Fibroblast of pulmonary artery (primary cell): ENCODE measurements at regions not wholly inside any gene's neighbourhood (a gene's known extent, or its start where the extent isn't known, plus 50 kb on each side); places are given as distances from the start of the nearest gene placed in this dataset.

ENCODE experiments used
- DNase-seq: peaks from one replicate; pipeline ENCODE4 v3.0.0-alpha.2; 2010; ENCODE audit warnings: low read depth
- H3K4me3 ChIP-seq: replicated peaks from 2 replicates; pipeline ENCODE4 v1.5.1; 2011; ENCODE audit warnings: low read depth, mild to moderate bottlenecking, control low read depth, low read length, moderate library complexity
- CTCF ChIP-seq: IDR thresholded peaks from 2 replicates; pipeline ENCODE4 v1.5.1; 2011; ENCODE audit warnings: mild to moderate bottlenecking, control low read depth, low read length, inconsistent platforms; ENCODE audit errors: missing control alignments

- no peak for DNase-seq
- TF ChIP-seq CTCF = no peak
Observed at GRCh38 chr6:1123386-1124375, 188.2 kb upstream of the FOXQ1 start.

GRCh38 chr6:1122083-1122482, 189.8 kb upstream of the FOXQ1 start:
- TF ChIP-seq CTCF = no peak
- no peak overlapping the region for H3K4me3 ChIP-seq
- DNase-seq = no peak

More at GRCh38 chr6:1123386-1124375, 188.2 kb upstream of the FOXQ1 start:
- H3K4me3 ChIP-seq = no peak overlapping the region

- no peak for DNase-seq
- no peak for TF ChIP-seq CTCF
- H3K4me3 ChIP-seq = no peak overlapping the region
Observed at GRCh38 chr6:1118287-1118647, 193.6 kb upstream of the FOXQ1 start.

GRCh38 chr6:1117530-1118286, 194.2 kb upstream of the FOXQ1 start:
- no peak for TF ChIP-seq CTCF
- H3K4me3 ChIP-seq = no peak overlapping the region
- no peak for DNase-seq

- DNase-seq = no peak
- H3K4me3 ChIP-seq = no peak overlapping the region
- no peak for TF ChIP-seq CTCF
Observed at GRCh38 chr6:1116149-1116548, 195.7 kb upstream of the FOXQ1 start.

GRCh38 chr6:1113916-1114540, 197.9 kb upstream of the FOXQ1 start:
- DNase-seq = no peak
- no peak for TF ChIP-seq CTCF
- no peak overlapping the region for H3K4me3 ChIP-seq
